Neural cell (in vitro differentiated cells): ENCODE measurements at regions not wholly inside any gene's neighbourhood (a gene's known extent, or its start where the extent isn't known, plus 50 kb on each side); places are given as distances from the start of the nearest gene placed in this dataset.

Experiments
- H2AFZ ChIP-seq: fragments of 200-600, 300-800 bp; sonication (generic), shearing (Covaris generic); 2 replicates; pipeline ENCODE4 v1.6.0; 2014; ENCODE audit warnings: low read depth, mild to moderate bottlenecking, antibody characterized with exemption, low read length, moderate library complexity
- H3F3A ChIP-seq: fragments of 200-600 bp; shearing (Covaris generic); 2 replicates; pipeline ENCODE4 v1.6.1; 2016; ENCODE audit warnings: mild to moderate bottlenecking, moderate library complexity, mixed read lengths, antibody characterized with exemption, low read length; ENCODE audit not compliant: insufficient read depth, poor library complexity, severe bottlenecking
- H3K27ac ChIP-seq: fragments of 200-600, 300-800 bp; sonication (generic), shearing (Covaris generic); 2 replicates; pipeline ENCODE4 v1.5.1; 2014; ENCODE audit warnings: mild to moderate bottlenecking, low read length, moderate library complexity
- H3K27me3 ChIP-seq: fragments of 300-800, 200-600 bp; sonication (generic), shearing (Covaris generic); 2 replicates; pipeline ENCODE4 v1.6.0; 2014; ENCODE audit warnings: mild to moderate bottlenecking, low read depth, low read length, moderate library complexity; ENCODE audit not compliant: insufficient read depth
- H3K36me3 ChIP-seq: fragments of 300-800, 200-600 bp; sonication (generic), shearing (Covaris generic); 2 replicates; pipeline ENCODE4 v1.5.1; 2014; ENCODE audit warnings: mild to moderate bottlenecking, antibody characterized with exemption, low read length, moderate library complexity; ENCODE audit not compliant: insufficient read depth
- H3K4me2 ChIP-seq: fragments of 300-800, 200-600 bp; sonication (generic), shearing (Covaris generic); 2 replicates; pipeline ENCODE4 v1.6.0; 2014; ENCODE audit warnings: mild to moderate bottlenecking, low read length
- H3K4me3 ChIP-seq: fragments of 300-800, 200-600 bp; sonication (generic), shearing (Covaris generic); 2 replicates; pipeline ENCODE4 v1.5.1; 2014; ENCODE audit warnings: mild to moderate bottlenecking, low read length, moderate library complexity
- H3K79me2 ChIP-seq: fragments of 200-600 bp; shearing (Covaris generic); replicated peaks from 2 replicates; pipeline ENCODE4 v1.6.0; 2014; ENCODE audit warnings: mild to moderate bottlenecking, low read length, moderate library complexity; ENCODE audit not compliant: insufficient read depth
- H3K9ac ChIP-seq: fragments of 300-800, 200-600 bp; sonication (generic), shearing (Covaris generic); 2 replicates; pipeline ENCODE4 v1.6.1; 2016; ENCODE audit warnings: mild to moderate bottlenecking, low read length, mixed read lengths
- H3K9me2 ChIP-seq: fragments of 200-600 bp; shearing (Covaris generic); 2 replicates; pipeline ENCODE4 v1.6.1; 2016; ENCODE audit warnings: mild to moderate bottlenecking, low read length, mixed read lengths; ENCODE audit not compliant: insufficient read depth
- H3K9me3 ChIP-seq: fragments of 200-600, 300-800 bp; sonication (generic), shearing (Covaris generic); 2 replicates; pipeline ENCODE4 v1.6.1; 2016; ENCODE audit warnings: mild to moderate bottlenecking, mixed run types, low read length, moderate library complexity, mixed read lengths
- H4K20me1 ChIP-seq: fragments of 200-600 bp; shearing (Covaris generic); 2 replicates; pipeline ENCODE4 v1.6.1; 2016; ENCODE audit warnings: mild to moderate bottlenecking, mixed run types; ENCODE audit not compliant: insufficient read depth
- EP300 ChIP-seq: fragments of 450-650 bp; conservative IDR thresholded peaks from 2 replicates; pipeline ENCODE4 v1.6.1; 2014; ENCODE audit warnings: antibody characterized with exemption, mild to moderate bottlenecking, moderate library complexity; ENCODE audit not compliant: poor library complexity, severe bottlenecking
- EZH2 ChIP-seq: fragments of 200-600, 300-800 bp; shearing (Covaris generic), sonication (generic); IDR thresholded peaks from 2 replicates; pipeline ENCODE4 v1.6.1; 2014; ENCODE audit warnings: antibody characterized with exemption, low read length, borderline replicate concordance, mild to moderate bottlenecking; ENCODE audit not compliant: insufficient read depth, poor library complexity, severe bottlenecking
- MXI1 ChIP-seq: fragments of 450-650 bp; conservative IDR thresholded peaks from 2 replicates; pipeline ENCODE4 v1.6.1; 2014; ENCODE audit warnings: antibody characterized with exemption, mild to moderate bottlenecking; ENCODE audit not compliant: poor library complexity, severe bottlenecking
- POLR2AphosphoS5 ChIP-seq: IDR thresholded peaks from 2 replicates; pipeline ENCODE4 v1.6.1; 2012
- RAD21 ChIP-seq: fragments of 450-650 bp; conservative IDR thresholded peaks from 2 replicates; pipeline ENCODE4 v1.6.1; 2014; ENCODE audit warnings: antibody characterized with exemption, mild to moderate bottlenecking, moderate library complexity
- SMC3 ChIP-seq: fragments of 450-650 bp; conservative IDR thresholded peaks from 2 replicates; pipeline ENCODE4 v1.6.1; 2014; ENCODE audit warnings: antibody characterized with exemption, mild to moderate bottlenecking, moderate library complexity; ENCODE audit not compliant: poor library complexity
- TAF1 ChIP-seq: IDR thresholded peaks from 2 replicates; pipeline ENCODE4 v1.6.1; 2012; ENCODE audit warnings: low read depth
- TF ChIP-seq, protein P1 (sequence below): IDR thresholded peaks from 2 replicates; pipeline ENCODE4 v1.6.1; 2012; ENCODE audit warnings: borderline replicate concordance
- TF ChIP-seq, protein P2 (sequence below): fragments of 450-650 bp; IDR thresholded peaks from 2 replicates; pipeline ENCODE4 v1.5.1; 2014; ENCODE audit warnings: antibody characterized with exemption, mild to moderate bottlenecking, moderate library complexity; ENCODE audit not compliant: poor library complexity, severe bottlenecking

DNA sequence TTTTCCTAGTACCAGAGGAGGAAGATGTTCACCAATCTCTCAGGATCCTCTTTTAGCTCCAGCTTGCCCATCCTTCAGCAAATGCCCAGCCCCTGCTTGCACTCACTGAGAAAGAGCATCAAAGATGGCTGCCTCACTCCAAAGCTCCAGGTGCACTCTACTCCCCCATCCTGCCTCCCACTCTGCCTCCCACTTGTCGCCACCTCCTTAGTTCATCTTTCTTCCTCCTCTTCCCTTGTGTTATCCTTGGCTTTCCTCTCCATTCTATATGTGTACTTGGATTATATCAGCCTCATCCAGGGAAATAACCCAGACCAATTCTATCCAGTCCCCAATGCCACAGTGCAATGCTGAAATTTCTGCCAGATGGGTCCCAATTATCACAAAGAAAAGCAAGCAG lies 87.1 kb upstream of the CPLX2 start:
- Histone ChIP-seq H3K36me3 (no peaks in the 10 kb centered on the region), H3K4me2 (no peak overlapping the region), H3K79me2 (no peaks in the 10 kb centered on the region), H3F3A (no peaks in the 10 kb centered on the region), H4K20me1 (no peaks in the 10 kb centered on the region), H3K27me3 (no peaks in the 10 kb centered on the region), H3K27ac (no peak overlapping the region), H2AFZ (no peak overlapping the region), H3K9me3 (no peaks in the 10 kb centered on the region), H3K4me3 (no peak overlapping the region), H3K9me2 (no peaks in the 10 kb centered on the region), H3K9ac (no peak overlapping the region)
- no peak for TF ChIP-seq RAD21
- no peak for TF ChIP-seq EP300
- TF ChIP-seq EZH2: no peak
- no peak for TF ChIP-seq TAF1
- TF ChIP-seq MXI1: no peak
- no peak for TF ChIP-seq SMC3
- TF ChIP-seq, protein P1, sequence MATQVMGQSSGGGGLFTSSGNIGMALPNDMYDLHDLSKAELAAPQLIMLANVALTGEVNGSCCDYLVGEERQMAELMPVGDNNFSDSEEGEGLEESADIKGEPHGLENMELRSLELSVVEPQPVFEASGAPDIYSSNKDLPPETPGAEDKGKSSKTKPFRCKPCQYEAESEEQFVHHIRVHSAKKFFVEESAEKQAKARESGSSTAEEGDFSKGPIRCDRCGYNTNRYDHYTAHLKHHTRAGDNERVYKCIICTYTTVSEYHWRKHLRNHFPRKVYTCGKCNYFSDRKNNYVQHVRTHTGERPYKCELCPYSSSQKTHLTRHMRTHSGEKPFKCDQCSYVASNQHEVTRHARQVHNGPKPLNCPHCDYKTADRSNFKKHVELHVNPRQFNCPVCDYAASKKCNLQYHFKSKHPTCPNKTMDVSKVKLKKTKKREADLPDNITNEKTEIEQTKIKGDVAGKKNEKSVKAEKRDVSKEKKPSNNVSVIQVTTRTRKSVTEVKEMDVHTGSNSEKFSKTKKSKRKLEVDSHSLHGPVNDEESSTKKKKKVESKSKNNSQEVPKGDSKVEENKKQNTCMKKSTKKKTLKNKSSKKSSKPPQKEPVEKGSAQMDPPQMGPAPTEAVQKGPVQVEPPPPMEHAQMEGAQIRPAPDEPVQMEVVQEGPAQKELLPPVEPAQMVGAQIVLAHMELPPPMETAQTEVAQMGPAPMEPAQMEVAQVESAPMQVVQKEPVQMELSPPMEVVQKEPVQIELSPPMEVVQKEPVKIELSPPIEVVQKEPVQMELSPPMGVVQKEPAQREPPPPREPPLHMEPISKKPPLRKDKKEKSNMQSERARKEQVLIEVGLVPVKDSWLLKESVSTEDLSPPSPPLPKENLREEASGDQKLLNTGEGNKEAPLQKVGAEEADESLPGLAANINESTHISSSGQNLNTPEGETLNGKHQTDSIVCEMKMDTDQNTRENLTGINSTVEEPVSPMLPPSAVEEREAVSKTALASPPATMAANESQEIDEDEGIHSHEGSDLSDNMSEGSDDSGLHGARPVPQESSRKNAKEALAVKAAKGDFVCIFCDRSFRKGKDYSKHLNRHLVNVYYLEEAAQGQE: no peak
- TF ChIP-seq, protein P2, sequence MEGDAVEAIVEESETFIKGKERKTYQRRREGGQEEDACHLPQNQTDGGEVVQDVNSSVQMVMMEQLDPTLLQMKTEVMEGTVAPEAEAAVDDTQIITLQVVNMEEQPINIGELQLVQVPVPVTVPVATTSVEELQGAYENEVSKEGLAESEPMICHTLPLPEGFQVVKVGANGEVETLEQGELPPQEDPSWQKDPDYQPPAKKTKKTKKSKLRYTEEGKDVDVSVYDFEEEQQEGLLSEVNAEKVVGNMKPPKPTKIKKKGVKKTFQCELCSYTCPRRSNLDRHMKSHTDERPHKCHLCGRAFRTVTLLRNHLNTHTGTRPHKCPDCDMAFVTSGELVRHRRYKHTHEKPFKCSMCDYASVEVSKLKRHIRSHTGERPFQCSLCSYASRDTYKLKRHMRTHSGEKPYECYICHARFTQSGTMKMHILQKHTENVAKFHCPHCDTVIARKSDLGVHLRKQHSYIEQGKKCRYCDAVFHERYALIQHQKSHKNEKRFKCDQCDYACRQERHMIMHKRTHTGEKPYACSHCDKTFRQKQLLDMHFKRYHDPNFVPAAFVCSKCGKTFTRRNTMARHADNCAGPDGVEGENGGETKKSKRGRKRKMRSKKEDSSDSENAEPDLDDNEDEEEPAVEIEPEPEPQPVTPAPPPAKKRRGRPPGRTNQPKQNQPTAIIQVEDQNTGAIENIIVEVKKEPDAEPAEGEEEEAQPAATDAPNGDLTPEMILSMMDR: no peak
- no peak for TF ChIP-seq POLR2AphosphoS5

DNA sequence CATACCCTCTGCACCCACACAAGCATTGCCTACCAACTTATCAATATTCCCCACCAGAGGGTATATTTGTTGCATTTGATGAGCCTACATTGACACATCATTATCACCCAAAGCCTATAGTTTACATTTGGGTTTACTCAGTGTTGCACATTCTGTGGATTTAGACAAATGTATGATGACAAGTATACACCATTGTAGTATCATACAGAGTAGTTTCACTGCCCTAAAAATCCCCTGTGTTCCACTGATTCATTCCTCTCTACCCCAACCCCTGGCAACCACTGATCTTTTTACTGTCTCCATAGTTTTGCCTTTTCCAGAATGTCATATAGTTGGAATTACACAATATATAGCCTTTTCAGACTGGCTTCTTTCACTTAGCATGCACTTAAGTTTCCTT lies 85.7 kb upstream of the CPLX2 start:
- no peak overlapping the region for H3K9ac ChIP-seq
- H4K20me1 ChIP-seq: no peaks in the 10 kb centered on the region
- no peaks in the 10 kb centered on the region for H3F3A ChIP-seq
- H3K4me3 ChIP-seq: no peak overlapping the region
- no peaks in the 10 kb centered on the region for H3K9me3 ChIP-seq
- H3K36me3 ChIP-seq: no peaks in the 10 kb centered on the region
- TF ChIP-seq POLR2AphosphoS5: no peak
- TF ChIP-seq, protein P2: no peak
- no peak for TF ChIP-seq MXI1
- no peak for TF ChIP-seq RAD21
- no peak for TF ChIP-seq EP300
- no peak for TF ChIP-seq EZH2
- TF ChIP-seq, protein P1: no peak
- TF ChIP-seq TAF1: no peak
- TF ChIP-seq SMC3: no peak
- H3K4me2 ChIP-seq: no peak overlapping the region
- no peaks in the 10 kb centered on the region for H3K27me3 ChIP-seq
- no peaks in the 10 kb centered on the region for H3K9me2 ChIP-seq
- H3K79me2 ChIP-seq: no peaks in the 10 kb centered on the region
- H3K27ac ChIP-seq: no peak overlapping the region
- no peak overlapping the region for H2AFZ ChIP-seq
